Panc1 (cell line): ENCODE measurements at regions not wholly inside any gene's neighbourhood (a gene's known extent, or its start where the extent isn't known, plus 50 kb on each side); places are given as distances from the start of the nearest gene placed in this dataset.

Experiments
- CTCF ChIP-seq: fragments of 450-650 bp; IDR thresholded peaks from 2 replicates; pipeline ENCODE4 v1.5.1; 2017; ENCODE audit warnings: mild to moderate bottlenecking
- POLR2AphosphoS5 ChIP-seq: IDR thresholded peaks from 2 replicates; pipeline ENCODE4 v1.6.1; 2012; ENCODE audit warnings: mild to moderate bottlenecking, low read depth, low read length, moderate library complexity
- REST ChIP-seq, 2 experiments: IDR thresholded peaks; 2 replicates each; pipeline ENCODE4 v1.6.1; 2011 to 2012; ENCODE audit warnings: low read depth in 2 of 2, control low read depth in 1 of 2, low read length in 1 of 2, mild to moderate bottlenecking in 1 of 2, moderate library complexity in 1 of 2; ENCODE audit not compliant: insufficient read depth in 1 of 2
- SIN3A ChIP-seq: IDR thresholded peaks from 2 replicates; pipeline ENCODE4 v1.6.1; 2012; ENCODE audit warnings: low read depth, mild to moderate bottlenecking, low read length, moderate library complexity, borderline replicate concordance; ENCODE audit not compliant: insufficient read depth
- TCF7L2 ChIP-seq: IDR thresholded peaks from 2 replicates; pipeline ENCODE4 v1.6.1; 2011; ENCODE audit warnings: mild to moderate bottlenecking, low read depth, low read length, inconsistent platforms

- TF ChIP-seq POLR2AphosphoS5 = no peak
- no peak for TF ChIP-seq CTCF
- TF ChIP-seq SIN3A = no peak
- TF ChIP-seq REST (IDR thresholded peaks at IDR 0.05; ENCODE audit: insufficient read depth in 1 of 2, low read depth in 2 of 2, low read length in 1 of 2) = no peak
- no peak for TF ChIP-seq TCF7L2
Observed at GRCh38 chr4:42781315-42781714, 111.2 kb upstream of the GRXCR1 start.
